ENCODE measurements at regions not wholly inside any gene's neighbourhood (a gene's known extent, or its start where the extent isn't known, plus 50 kb on each side); places are given as distances from the start of the nearest gene placed in this dataset.
A peak's percentile ranks its signal among the peaks of the same experiment; 100 is the strongest.

GRCh38 chr15:68512052-68512451 lies 66.7 kb upstream of the CORO2B start:
- H3K27me3 ChIP-seq, result no peaks in the 10 kb centered on the region
- H3K4me3 ChIP-seq (replicated peaks in 1 of 3), result no peak overlapping the region
- H3K27ac ChIP-seq, result no peak overlapping the region
- 70 to 87% methylated on average over 7 of the region's 7 CpGs for WGBS, 2 donors
- no peaks in the 10 kb centered on the region for H3K36me3 ChIP-seq
- no peaks in the 10 kb centered on the region for H3K9me3 ChIP-seq
- DNase-seq, result no peak
- H3K4me1 ChIP-seq, result peaks cover 5 to 6% of the 10 kb centered on the region in 2 donors
- TF ChIP-seq CTCF (IDR thresholded peaks at IDR 0.05) (no peak), POLR2A (IDR thresholded peaks at IDR 0.05) (no peak)
- intact Hi-C loops (cut with DNase I), result no loop called here

- Histone ChIP-seq H3K36me3 (no peaks in the 10 kb centered on the region), H3K27ac (no peak overlapping the region), H3K27me3 (no peaks in the 10 kb centered on the region), H3K4me3 (replicated peaks in 1 of 3) (no peak overlapping the region), H3K4me1 (peaks cover 9 to 12% of the 10 kb centered on the region in 2 donors), H3K9me3 (no peaks in the 10 kb centered on the region)
- DNase-seq, result no peak
- TF ChIP-seq CTCF (IDR thresholded peaks at IDR 0.05), result no peak
- TF ChIP-seq POLR2A (IDR thresholded peaks at IDR 0.05), result no peak
- intact Hi-C loops (cut with DNase I), result no loop called here
- 80 to 91% methylated on average over 3 of the region's 3 CpGs for WGBS, 2 donors
Measured at GRCh38 chr15:68512598-68512997, 66.2 kb upstream of the CORO2B start.

GRCh38 chr15:68515371-68516095 lies 63.3 kb upstream of the CORO2B start:
- peaks cover 22% of the 10 kb centered on the region in 2 donors for H3K4me1 ChIP-seq
- H3K27ac ChIP-seq, result no peak overlapping the region
- H3K4me3 ChIP-seq (replicated peaks in 1 of 3), result no peak overlapping the region
- no peaks in the 10 kb centered on the region for H3K36me3 ChIP-seq
- no peaks in the 10 kb centered on the region for H3K9me3 ChIP-seq
- no peaks in the 10 kb centered on the region for H3K27me3 ChIP-seq
- intact Hi-C loops (cut with DNase I), result no loop called here
- DNase-seq, result no peak
- no peak for TF ChIP-seq CTCF (IDR thresholded peaks at IDR 0.05)
- TF ChIP-seq POLR2A (IDR thresholded peaks at IDR 0.05), result no peak
- 85 to 97% methylated on average over 5 of the region's 6 CpGs for WGBS, 2 donors

- 42 to 61% methylated on average over 6 of the region's 6 CpGs for whole genome bisulfite sequencing, 2 donors
- Histone ChIP-seq H3K9me3 (no peaks in the 10 kb centered on the region), H3K4me1 (peaks cover 22% of the 10 kb centered on the region in 2 donors), H3K36me3 (no peaks in the 10 kb centered on the region), H3K4me3 (replicated peaks in 1 of 3) (no peak overlapping the region), H3K27ac (peak overlapping the region; percentile 33 to 71 (median 41)), H3K27me3 (no peaks in the 10 kb centered on the region)
- TF ChIP-seq POLR2A (IDR thresholded peaks at IDR 0.05) (no peak), CTCF (IDR thresholded peaks at IDR 0.05) (peak in 3 of 6 experiments; percentile 35 to 45 (median 43))
- DNase-seq, result peak; percentile 39 to 58
- intact Hi-C loops (cut with DNase I), result no loop called here
Measured at GRCh38 chr15:68517285-68517761, 61.5 kb upstream of the CORO2B start.

GRCh38 chr15:68518046-68518445 lies 60.7 kb upstream of the CORO2B start:
- WGBS, 2 donors, result 52 to 58% methylated on average over 6 of the region's 6 CpGs
- H3K4me1 ChIP-seq, result peaks cover 22% of the 10 kb centered on the region in 2 donors
- intact Hi-C loops (cut with DNase I), result no loop called here
- TF ChIP-seq POLR2A (IDR thresholded peaks at IDR 0.05) (no peak), CTCF (IDR thresholded peaks at IDR 0.05) (no peak)
- H3K36me3 ChIP-seq, result no peaks in the 10 kb centered on the region
- H3K4me3 ChIP-seq (replicated peaks in 1 of 3), result no peak overlapping the region
- H3K9me3 ChIP-seq, result no peaks in the 10 kb centered on the region
- DNase-seq, result peak; percentile 37 to 55
- no peaks in the 10 kb centered on the region for H3K27me3 ChIP-seq
- peak overlapping the region in 2 of 3 donors; percentile 33 to 71 for H3K27ac ChIP-seq

All from thyroid gland (tissue), 4 donors.